Fibroblast of lung (primary cell): ENCODE measurements at regions not wholly inside any gene's neighbourhood (a gene's known extent, or its start where the extent isn't known, plus 50 kb on each side); places are given as distances from the start of the nearest gene placed in this dataset.

Source experiments
- DNase-seq, 2 donors: peaks; one replicate each; pipeline versions ENCODE4 v3.0.0 to v3.0.0-alpha.2; 2010; ENCODE audit warnings: low read depth in 2 of 2
- H2AFZ ChIP-seq: 2 replicates; pipeline ENCODE4 v1.5.1; 2012; ENCODE audit warnings: low read length, control low read depth, inconsistent platforms
- H3K27ac ChIP-seq: 2 replicates; pipeline ENCODE4 v1.5.1; 2011; ENCODE audit warnings: low read length, control low read depth; ENCODE audit not compliant: insufficient read depth
- H3K27me3 ChIP-seq: 2 replicates; pipeline ENCODE4 v1.5.1; 2011; ENCODE audit warnings: mild to moderate bottlenecking, low read length; ENCODE audit not compliant: control insufficient read depth, insufficient read depth
- H3K36me3 ChIP-seq: 2 replicates; pipeline ENCODE4 v1.5.1; 2011; ENCODE audit warnings: low read length; ENCODE audit not compliant: control insufficient read depth, insufficient read depth
- H3K4me1 ChIP-seq: 2 replicates; pipeline ENCODE4 v1.5.1; 2011; ENCODE audit warnings: low read length; ENCODE audit not compliant: control insufficient read depth, insufficient read depth; ENCODE audit errors: extremely low read depth
- H3K4me2 ChIP-seq: 2 replicates; pipeline ENCODE4 v1.5.1; 2011; ENCODE audit warnings: low read length, control low read depth; ENCODE audit not compliant: insufficient read depth; ENCODE audit errors: extremely low read depth
- H3K4me3 ChIP-seq, 4 experiments: fragments of 200-600 bp in 1 of 4; sonication (generic) in 1 of 4; replicated peaks in 1 of 4; 2 replicates each; pipeline ENCODE4 v1.5.1; 2011 to 2016; ENCODE audit warnings: low read length in 4 of 4, low read depth in 3 of 4, mild to moderate bottlenecking in 3 of 4, control low read depth in 2 of 4, inconsistent platforms in 1 of 4, mixed read lengths in 1 of 4; ENCODE audit not compliant: insufficient read depth in 1 of 4; ENCODE audit errors: control extremely low read depth in 1 of 4
- H3K79me2 ChIP-seq: 2 replicates; pipeline ENCODE4 v1.5.1; 2012; ENCODE audit warnings: mild to moderate bottlenecking, low read length, inconsistent platforms; ENCODE audit not compliant: control insufficient read depth, insufficient read depth
- H3K9ac ChIP-seq: 2 replicates; pipeline ENCODE4 v1.5.1; 2011; ENCODE audit warnings: mild to moderate bottlenecking, low read length, control low read depth; ENCODE audit not compliant: insufficient read depth
- H3K9me3 ChIP-seq: 2 replicates; pipeline ENCODE4 v1.5.1; 2012; ENCODE audit warnings: low read depth, low read length; ENCODE audit not compliant: control insufficient read depth, insufficient read depth
- H4K20me1 ChIP-seq: 2 replicates; pipeline ENCODE4 v1.5.1; 2011; ENCODE audit warnings: low read length; ENCODE audit not compliant: control insufficient read depth, insufficient read depth; ENCODE audit errors: extremely low read depth
- EZH2 ChIP-seq: IDR thresholded peaks from 2 replicates; pipeline ENCODE4 v1.5.1; 2012; ENCODE audit warnings: low read length, control low read depth, mild to moderate bottlenecking; ENCODE audit errors: missing control alignments
- TF ChIP-seq, protein P1 (sequence below), 2 donors: IDR thresholded peaks in 1 of 2; conservative IDR thresholded peaks in 1 of 2; 1 replicate in 1 of 2; 2 replicates in 1 of 2; pipeline ENCODE4 v1.5.1; 2011 to 2012; ENCODE audit warnings: low read length in 2 of 2, control low read depth in 1 of 2, inconsistent platforms in 1 of 2, low read depth in 1 of 2, mild to moderate bottlenecking in 1 of 2

DNA sequence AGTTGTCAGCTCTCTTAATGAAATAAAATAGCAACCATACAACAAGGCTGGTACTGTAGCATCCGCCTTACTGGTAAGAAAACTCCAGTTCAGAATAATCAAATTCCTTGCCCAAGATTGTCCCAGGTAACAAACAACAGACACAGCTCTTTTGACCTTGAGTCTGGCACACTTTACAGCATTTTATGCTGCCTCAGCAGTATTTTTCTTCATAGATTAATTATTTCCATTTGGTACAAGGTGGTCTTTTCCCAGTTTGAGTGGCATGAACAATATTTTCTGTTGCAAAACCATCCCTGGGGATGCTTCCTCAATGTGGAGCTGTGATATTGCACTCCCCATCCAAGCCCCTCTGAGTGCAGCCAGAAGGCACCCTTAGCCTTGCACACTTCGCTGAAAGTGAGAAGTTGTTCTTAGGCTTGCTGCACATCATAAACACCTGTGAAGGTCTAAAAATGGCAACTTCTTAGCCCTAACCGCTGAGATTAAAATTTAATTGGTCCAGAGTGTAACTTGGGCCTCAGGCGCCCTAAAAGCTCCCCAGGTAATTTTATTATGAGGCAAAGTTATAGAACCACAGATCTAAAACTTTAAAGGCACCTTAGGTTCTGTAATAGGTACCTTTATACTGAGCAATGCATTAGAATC lies 523.3 kb downstream of the CMPK2 start:
- Histone ChIP-seq H4K20me1 (no peaks in the 10 kb centered on the region), H3K9me3 (no peaks in the 10 kb centered on the region), H3K9ac (no peak overlapping the region), H2AFZ (no peak overlapping the region), H3K36me3 (no peaks in the 10 kb centered on the region), H3K4me2 (no peak overlapping the region), H3K27ac (no peak overlapping the region), H3K4me3 (no peak overlapping the region), H3K4me1 (no peaks in the 10 kb centered on the region), H3K79me2 (no peaks in the 10 kb centered on the region), H3K27me3 (no peaks in the 10 kb centered on the region)
- no peak for DNase-seq
- TF ChIP-seq EZH2: no peak
- TF ChIP-seq, protein P1, sequence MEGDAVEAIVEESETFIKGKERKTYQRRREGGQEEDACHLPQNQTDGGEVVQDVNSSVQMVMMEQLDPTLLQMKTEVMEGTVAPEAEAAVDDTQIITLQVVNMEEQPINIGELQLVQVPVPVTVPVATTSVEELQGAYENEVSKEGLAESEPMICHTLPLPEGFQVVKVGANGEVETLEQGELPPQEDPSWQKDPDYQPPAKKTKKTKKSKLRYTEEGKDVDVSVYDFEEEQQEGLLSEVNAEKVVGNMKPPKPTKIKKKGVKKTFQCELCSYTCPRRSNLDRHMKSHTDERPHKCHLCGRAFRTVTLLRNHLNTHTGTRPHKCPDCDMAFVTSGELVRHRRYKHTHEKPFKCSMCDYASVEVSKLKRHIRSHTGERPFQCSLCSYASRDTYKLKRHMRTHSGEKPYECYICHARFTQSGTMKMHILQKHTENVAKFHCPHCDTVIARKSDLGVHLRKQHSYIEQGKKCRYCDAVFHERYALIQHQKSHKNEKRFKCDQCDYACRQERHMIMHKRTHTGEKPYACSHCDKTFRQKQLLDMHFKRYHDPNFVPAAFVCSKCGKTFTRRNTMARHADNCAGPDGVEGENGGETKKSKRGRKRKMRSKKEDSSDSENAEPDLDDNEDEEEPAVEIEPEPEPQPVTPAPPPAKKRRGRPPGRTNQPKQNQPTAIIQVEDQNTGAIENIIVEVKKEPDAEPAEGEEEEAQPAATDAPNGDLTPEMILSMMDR (conservative IDR thresholded peaks at IDR 0.05 in 1 of 2, IDR thresholded peaks at IDR 0.05 in 1 of 2; ENCODE audit: low read depth in 1 of 2, low read length in 2 of 2): no peak

DNA sequence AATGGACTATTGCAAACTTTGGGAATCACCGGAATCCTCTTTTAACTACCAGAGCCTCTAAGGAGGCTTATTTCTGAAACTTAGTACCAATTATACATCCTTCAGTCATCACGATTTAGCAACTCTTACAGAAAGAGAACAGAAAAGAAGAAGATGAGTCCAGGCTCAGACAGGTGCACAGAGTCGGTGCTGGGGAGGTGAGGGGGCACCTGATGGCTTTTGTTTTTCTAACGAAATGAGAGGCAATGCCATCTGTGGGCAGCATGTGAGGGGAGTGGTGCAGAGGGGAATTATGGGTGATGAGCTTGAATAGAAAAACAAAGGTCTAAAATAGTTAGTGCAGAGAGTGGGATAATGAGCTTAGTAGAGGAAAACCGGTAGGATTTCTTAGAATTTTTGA lies 522.6 kb downstream of the CMPK2 start:
- Histone ChIP-seq H3K4me1 (no peaks in the 10 kb centered on the region), H3K27ac (no peak overlapping the region), H2AFZ (no peak overlapping the region), H3K4me3 (no peak overlapping the region), H3K36me3 (no peaks in the 10 kb centered on the region), H3K4me2 (no peak overlapping the region), H4K20me1 (no peaks in the 10 kb centered on the region), H3K9ac (no peak overlapping the region), H3K9me3 (no peaks in the 10 kb centered on the region), H3K79me2 (no peaks in the 10 kb centered on the region), H3K27me3 (no peaks in the 10 kb centered on the region)
- no peak for DNase-seq
- TF ChIP-seq EZH2: no peak
- TF ChIP-seq, protein P1 (conservative IDR thresholded peaks at IDR 0.05 in 1 of 2, IDR thresholded peaks at IDR 0.05 in 1 of 2; ENCODE audit: low read depth in 1 of 2, low read length in 2 of 2): no peak

DNA sequence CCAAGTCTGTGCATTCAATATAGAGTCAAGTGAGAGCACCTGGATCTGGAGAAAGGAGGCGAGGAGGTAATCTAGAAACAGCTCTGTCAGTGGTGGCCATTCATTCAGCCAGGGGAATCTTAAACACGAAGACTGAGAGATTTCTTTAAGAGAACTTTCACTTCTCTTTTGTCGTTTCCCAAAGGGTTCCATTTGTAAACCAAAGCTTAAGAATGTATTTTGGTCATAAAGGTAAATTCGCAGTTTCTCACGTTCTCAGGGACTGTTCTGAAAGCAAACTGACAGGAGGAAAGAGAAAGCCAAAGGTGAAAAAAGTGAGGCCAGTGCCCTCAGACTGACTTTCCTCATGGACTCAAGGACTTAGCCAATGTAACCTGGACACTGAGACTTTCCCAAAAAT lies 513.5 kb downstream of the CMPK2 start:
- no peaks in the 10 kb centered on the region for H3K79me2 ChIP-seq

More for the DNA sequence above, 513.5 kb downstream of the CMPK2 start:
- Histone ChIP-seq H3K9ac (no peak overlapping the region), H3K4me1 (no peaks in the 10 kb centered on the region), H3K4me3 (no peak overlapping the region), H3K4me2 (no peak overlapping the region), H2AFZ (no peak overlapping the region), H3K9me3 (no peaks in the 10 kb centered on the region), H3K36me3 (no peaks in the 10 kb centered on the region), H3K27me3 (no peaks in the 10 kb centered on the region), H3K27ac (no peak overlapping the region), H4K20me1 (no peaks in the 10 kb centered on the region)
- TF ChIP-seq, protein P1 (conservative IDR thresholded peaks at IDR 0.05 in 1 of 2, IDR thresholded peaks at IDR 0.05 in 1 of 2; ENCODE audit: low read depth in 1 of 2, low read length in 2 of 2): no peak
- no peak for TF ChIP-seq EZH2
- no peak for DNase-seq
